Hematopoietic multipotent progenitor cell (in vitro differentiated cells): ENCODE measurements at regions not wholly inside any gene's neighbourhood (a gene's known extent, or its start where the extent isn't known, plus 50 kb on each side); places are given as distances from the start of the nearest gene placed in this dataset.

Source experiments
- DNase-seq, 3 donors: peaks; one replicate each; pipeline ENCODE4 v3.0.0-alpha.2; 2011 to 2015; ENCODE audit warnings: low read depth in 2 of 3, low spot score in 2 of 3

DNA sequence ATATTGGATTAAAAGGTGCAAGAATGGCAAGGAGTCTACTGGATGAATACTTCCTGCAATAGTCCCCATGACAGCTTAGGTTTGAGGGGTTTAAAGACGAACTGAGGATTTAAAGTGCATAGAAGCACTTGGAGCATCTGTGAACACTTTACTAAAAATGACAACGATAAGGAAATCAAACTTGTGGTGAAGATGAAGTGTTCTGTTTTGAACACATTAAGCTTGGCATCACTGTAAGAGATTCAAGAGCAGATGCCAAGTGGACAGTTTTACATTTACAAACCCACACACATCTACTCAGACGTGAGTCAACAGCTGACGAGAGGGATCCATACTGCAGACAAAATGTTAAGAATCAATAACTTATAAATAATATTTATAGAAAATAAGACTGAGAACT, 918.7 kb downstream of the CDH11 start:
- DNase-seq: no peak

- DNase-seq: no peak
Measured at GRCh38 chr16:64202571-64202970, 919.3 kb downstream of the CDH11 start.

DNA sequence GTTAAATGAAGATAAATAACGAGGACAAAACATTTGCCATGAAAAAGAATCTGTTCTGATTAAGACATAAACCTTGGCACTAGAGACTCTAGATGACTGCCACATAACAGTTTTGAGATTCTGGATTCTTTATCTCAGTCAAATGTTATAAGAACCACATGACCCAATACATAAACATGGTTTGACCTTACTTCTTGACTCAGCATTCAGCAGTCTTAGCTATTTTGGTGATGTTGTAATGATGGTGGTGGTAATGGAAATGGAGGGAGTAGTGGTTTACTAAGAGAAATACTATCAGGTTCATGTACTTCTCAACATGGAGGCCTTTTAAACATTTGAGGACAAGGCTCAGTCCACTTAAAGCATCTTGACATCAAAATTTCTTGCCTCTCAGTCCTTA, 925.4 kb downstream of the CDH11 start:
- no peak for DNase-seq

DNA sequence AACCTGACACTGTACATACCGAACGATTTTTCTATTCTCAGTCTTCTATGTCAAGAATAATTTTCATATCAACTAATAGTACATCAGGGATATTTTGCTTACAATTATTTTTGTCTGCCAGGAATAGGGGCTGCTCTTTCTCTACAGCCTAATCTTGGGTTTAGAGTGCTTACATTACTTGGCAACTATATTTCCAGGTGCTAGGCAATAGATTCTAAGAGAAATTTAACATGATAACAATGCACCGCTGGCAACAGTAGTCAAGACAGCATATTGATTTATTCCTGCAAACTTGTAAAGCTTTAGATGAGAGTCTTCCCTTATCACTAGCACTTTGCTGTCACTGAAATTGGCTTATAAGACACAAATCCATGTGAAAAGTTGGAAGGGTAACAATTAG, 935.9 kb downstream of the CDH11 start:
- no peak for DNase-seq

- DNase-seq: no peak
Measured at GRCh38 chr16:64184156-64184555, 937.7 kb downstream of the CDH11 start.

DNA sequence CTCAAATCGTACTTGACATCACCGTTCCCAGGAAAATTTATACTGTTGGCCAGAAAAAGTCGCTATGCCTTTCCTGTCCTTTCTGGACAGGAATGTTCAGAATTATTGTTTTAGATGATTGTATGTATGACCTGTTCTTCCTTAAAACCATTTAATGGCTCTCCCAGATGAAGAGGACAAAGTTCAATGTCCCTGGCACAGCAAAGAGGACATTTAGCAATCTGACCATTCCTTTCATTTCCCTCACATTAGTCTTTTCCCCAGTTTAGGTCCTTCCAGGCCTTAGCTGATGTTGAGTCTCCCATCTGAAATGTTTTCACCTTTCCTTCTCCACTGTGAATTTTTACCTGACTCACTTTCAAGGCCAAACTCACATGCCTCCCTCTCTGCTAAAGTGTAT, 938.9 kb downstream of the CDH11 start:
- DNase-seq: no peak

DNA sequence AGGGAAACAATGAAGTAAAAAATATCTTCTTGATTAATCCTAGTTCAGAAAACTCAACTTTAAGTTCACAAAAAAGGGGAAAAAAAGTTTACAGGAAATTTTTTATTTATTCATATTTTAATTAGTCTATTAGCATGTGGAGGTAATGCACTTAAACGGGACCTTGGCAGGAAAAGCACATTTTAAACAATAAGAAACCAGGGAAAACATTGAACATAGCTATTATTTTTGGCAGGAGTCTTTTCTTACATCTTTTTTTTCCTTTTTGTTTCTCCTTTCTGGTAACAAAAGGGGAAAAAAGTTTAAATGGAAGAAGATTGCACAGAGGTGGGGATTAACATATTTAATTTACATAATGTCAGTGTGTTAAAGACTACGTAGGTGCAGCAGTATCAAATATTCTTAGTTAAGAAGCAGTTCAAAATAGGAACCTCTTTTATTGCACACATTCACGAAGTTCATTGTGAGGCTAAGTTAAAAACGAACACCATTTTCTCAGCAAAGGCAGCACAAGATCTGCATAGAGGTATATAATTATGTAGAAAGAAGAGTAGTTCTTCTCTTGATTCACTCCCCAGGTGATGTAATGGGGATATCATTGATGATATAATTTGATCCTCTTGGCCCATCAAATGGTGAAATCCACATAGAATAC, 940.5 kb downstream of the CDH11 start:
- no peak for DNase-seq

GRCh38 chr16:64180136-64180900, 941.5 kb downstream of the CDH11 start:
- DNase-seq: no peak

GRCh38 chr16:64174327-64174726, 947.5 kb downstream of the CDH11 start:
- no peak for DNase-seq

DNA sequence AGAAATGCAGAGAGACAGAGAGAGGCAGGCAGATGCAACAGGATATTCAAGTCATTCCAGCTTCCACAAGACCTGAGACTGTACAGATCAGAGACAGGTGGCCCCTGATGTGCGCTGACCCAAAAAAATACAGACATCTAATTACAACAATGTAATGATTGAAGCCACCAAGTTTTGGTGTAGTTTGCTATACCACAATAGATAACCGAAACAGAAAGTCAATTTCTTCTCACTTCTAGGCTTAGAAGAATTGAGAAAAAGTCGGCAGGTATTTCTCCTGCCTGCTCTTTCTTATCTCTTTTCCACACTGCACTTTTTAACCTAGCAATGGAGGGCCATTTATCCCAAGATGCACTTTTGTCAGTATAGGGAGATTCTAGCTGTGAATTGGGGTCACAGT, 949.2 kb downstream of the CDH11 start:
- no peak for DNase-seq

- DNase-seq: no peak
Measured at GRCh38 chr16:64172226-64172625, 949.6 kb downstream of the CDH11 start.

DNA sequence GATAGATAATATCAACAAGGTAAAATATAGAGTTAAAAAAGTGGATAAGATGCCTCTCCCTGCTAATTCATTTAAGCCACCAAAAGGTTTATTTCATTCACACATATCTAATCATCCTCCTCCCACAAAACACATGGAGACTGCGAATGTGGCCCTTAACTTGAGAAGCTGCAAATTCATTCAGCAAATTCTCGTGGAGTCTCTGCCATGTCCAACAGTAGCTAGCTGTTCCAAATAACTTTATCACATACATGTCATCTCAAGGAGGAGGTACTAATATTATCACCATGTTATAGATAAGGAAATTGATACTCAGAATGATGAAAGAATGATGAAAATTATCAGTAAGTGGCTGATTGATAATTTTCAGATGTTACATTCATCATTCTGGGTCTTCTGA, 950.2 kb downstream of the CDH11 start:
- DNase-seq: no peak

DNA sequence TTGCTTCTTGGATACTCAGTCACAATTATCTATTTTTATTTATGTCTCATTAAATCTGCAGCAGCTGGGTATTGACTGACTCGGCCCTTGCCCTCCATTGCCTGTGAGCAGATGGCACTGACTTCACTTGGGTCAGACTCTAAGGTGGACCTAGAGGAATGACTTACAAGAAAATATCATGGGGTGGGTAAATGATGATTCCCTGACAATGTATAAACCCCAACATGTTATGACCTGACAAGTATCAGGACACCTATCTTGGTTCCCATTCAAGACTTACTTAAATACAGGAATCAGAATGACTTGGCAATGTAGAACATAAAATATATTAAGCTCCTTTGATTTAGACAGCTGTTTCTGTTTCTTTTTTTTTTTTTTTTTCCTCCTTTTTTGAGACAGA, 953.5 kb downstream of the CDH11 start:
- no peak for DNase-seq

GRCh38 chr16:64167936-64168335, 953.9 kb downstream of the CDH11 start:
- DNase-seq: no peak

DNA sequence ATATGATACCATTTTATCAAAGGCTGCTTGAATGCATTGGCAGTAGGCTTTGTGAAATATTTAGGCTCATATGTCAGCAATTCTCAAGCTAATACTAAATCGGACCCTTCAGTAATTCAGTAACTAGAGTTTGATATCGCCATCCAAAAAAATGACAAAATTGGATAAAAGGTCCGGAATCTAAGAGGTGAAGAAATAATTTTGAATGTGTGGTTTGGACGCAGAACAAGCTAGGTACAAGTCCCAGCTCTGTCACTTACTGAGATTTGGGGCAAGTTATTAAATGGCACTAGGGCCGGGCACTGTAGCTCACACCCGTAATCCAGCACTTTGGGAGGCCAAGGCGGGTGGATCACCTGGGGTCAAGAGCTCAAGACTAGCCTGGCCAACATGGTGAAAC, 956.5 kb downstream of the CDH11 start:
- no peak for DNase-seq

- DNase-seq: no peak
Measured at GRCh38 chr16:64162613-64163375, 959.1 kb downstream of the CDH11 start.

DNA sequence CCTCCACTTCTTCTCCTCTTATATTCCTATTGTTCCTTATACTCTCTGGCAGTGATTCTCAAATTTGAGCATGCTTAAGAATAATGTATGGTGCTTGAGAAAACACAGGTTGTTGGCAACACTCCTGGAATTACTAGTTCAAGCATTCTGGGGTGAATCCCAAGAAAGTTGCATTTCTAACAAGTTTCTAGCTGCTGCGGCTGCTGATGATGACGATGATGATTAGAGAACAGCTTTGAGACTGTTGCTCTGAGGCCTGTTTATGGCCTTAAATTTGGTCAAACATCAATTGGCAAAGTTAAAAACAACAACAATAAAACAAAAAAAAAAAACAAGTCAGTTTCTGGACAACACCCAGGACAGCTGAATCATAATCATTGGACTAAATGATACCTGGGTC, 961.9 kb downstream of the CDH11 start:
- no peak for DNase-seq

DNA sequence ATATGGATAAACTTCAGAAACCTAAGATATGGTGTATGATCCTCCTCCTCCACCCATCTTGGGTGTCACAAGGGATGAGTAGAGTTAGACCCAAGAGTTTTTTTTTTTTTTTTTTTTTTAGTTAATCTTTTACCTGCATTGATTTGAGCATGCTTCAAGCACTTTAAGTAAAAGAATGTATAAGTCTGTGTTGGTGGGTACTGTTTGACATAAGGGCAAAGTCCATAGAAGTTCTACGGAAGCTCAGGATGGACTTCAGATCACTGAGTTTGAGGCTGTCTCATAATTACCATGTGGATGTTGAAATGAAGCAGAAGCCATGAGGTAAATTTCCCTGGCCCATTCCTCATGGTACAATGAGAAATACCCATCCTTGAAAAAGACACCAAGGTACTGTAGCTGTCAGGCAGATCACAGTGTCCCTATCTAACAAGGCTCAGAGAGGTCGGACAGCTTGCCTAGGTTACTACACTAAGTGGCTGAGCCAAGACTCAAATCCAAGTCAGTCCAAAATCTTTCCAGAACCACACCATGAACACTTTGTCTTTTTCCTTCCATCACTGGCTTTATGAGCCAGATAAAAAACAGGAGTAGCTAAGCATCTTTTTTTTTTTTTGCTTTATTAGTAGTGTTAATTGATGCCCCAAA, 962.8 kb downstream of the CDH11 start:
- DNase-seq: no peak

GRCh38 chr16:64153718-64154117, 968.1 kb downstream of the CDH11 start:
- DNase-seq: no peak

DNA sequence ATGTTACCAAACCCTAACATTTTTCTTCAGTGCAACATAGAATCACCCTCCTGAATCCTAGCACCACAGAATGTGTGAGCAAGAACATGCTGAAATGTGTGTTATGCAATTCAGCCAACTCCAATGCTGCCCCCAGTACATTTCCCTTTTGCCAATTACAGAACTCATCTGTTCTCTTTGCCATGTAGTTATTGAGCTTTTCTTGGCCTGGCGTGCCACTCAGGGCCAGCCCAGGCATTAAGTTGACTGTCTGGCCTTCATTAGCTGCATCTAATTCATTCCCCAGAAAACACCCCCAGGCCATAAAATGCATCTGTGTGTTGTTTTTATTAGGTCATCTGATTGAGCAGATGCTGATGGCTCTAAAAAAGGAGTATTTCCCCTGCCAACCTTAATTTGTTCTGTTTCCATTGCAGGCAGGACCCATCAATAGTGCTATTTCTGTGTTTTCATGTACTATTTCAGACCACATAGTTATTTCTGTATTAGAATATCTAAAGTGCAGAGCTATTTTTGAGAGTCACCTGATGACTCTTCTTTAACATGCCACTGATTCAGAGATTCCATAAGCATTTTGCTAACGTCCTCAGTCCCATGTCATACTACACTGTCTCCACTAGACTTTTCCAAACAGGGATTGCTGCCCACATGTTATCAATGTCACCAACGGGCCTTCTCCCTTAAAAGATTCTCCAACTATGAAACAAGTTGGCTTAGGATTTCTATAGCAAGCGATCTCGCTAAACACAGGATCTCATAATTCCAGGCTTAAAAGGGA, 969.7 kb downstream of the CDH11 start:
- DNase-seq: no peak

- DNase-seq: no peak
Measured at GRCh38 chr16:64150193-64150592, 971.7 kb downstream of the CDH11 start.
